Vagina (tissue), 2 donors: ENCODE measurements at regions not wholly inside any gene's neighbourhood (a gene's known extent, or its start where the extent isn't known, plus 50 kb on each side); places are given as distances from the start of the nearest gene placed in this dataset.

Experiments
- DNase-seq, 2 donors: peaks; one replicate each; pipeline ENCODE4 v3.0.0-alpha.2; 2017; ENCODE audit errors: extremely low spot score in 2 of 2
- H3K27ac ChIP-seq: fragments of 200-600 bp; sonication (generic); one replicate; pipeline ENCODE4 v1.5.1; 2019
- H3K27me3 ChIP-seq: fragments of 200-600 bp; sonication (generic); one replicate; pipeline ENCODE4 v1.5.1; 2019
- H3K36me3 ChIP-seq, 2 donors: fragments of 200-600 bp; sonication (generic); one replicate each; pipeline ENCODE4 v1.5.1; 2017 to 2019
- H3K4me1 ChIP-seq: fragments of 200-600 bp; sonication (generic); one replicate; pipeline ENCODE4 v1.5.1; 2019
- H3K4me3 ChIP-seq, 2 donors: fragments of 200-600 bp; sonication (generic); 1 replicate in 1 of 2; 2 replicates in 1 of 2; pipeline ENCODE4 v1.5.1; 2016 to 2019
- H3K9me3 ChIP-seq: fragments of 200-600 bp; sonication (generic); one replicate; pipeline ENCODE4 v1.5.1; 2019
- CTCF ChIP-seq, 3 experiments: fragments of 450-650 bp in 2 of 3; fragments of 200-600 bp in 1 of 3; sonication (generic) in 1 of 3; IDR thresholded peaks; one replicate each; pipeline ENCODE4 v1.5.1; 2017 to 2019; ENCODE audit warnings: antibody characterized with exemption in 3 of 3, mild to moderate bottlenecking in 2 of 3, moderate library complexity in 2 of 3
- POLR2A ChIP-seq, 2 donors: fragments of 450-650 bp; IDR thresholded peaks; one replicate each; pipeline ENCODE4 v1.6.1; 2017; ENCODE audit warnings: antibody characterized with exemption in 2 of 2, mild to moderate bottlenecking in 2 of 2, moderate library complexity in 2 of 2
- POLR2AphosphoS5 ChIP-seq, 2 donors: sonication (generic); formaldehyde crosslinking; IDR thresholded peaks; one replicate each; pipeline ENCODE4 v1.9.0; 2017; ENCODE audit warnings: antibody characterized with exemption in 2 of 2, mild to moderate bottlenecking in 2 of 2, low read depth in 1 of 2; ENCODE audit not compliant: insufficient read depth in 1 of 2
- intact Hi-C: fragments of 100-400 bp; cut with DNase I; formaldehyde crosslinking; loops from one replicate; pipeline ENCODE4 v1.15.1; 2023

GRCh38 chr2:235262750-235263149 is 231.1 kb upstream of the AGAP1 start:
- Histone ChIP-seq H3K9me3 (no peaks in the 10 kb centered on the region), H3K4me3 (no peak overlapping the region), H3K27me3 (no peaks in the 10 kb centered on the region), H3K4me1 (no peaks in the 10 kb centered on the region), H3K36me3 (no peaks in the 10 kb centered on the region), H3K27ac (no peak overlapping the region)
- DNase-seq, result no peak
- intact Hi-C loops, result no loop called here
- TF ChIP-seq CTCF (IDR thresholded peaks at IDR 0.05) (no peak), POLR2A (IDR thresholded peaks at IDR 0.05) (no peak)

- Histone ChIP-seq H3K27ac (no peak overlapping the region), H3K9me3 (no peaks in the 10 kb centered on the region), H3K4me1 (no peaks in the 10 kb centered on the region), H3K36me3 (no peaks in the 10 kb centered on the region), H3K27me3 (no peaks in the 10 kb centered on the region), H3K4me3 (no peak overlapping the region)
- intact Hi-C loops, result no loop called here
- DNase-seq, result no peak
- TF ChIP-seq POLR2A (IDR thresholded peaks at IDR 0.05) (no peak), CTCF (IDR thresholded peaks at IDR 0.05) (no peak), POLR2AphosphoS5 (IDR thresholded peaks at IDR 0.05; ENCODE audit: insufficient read depth in 1 of 2, low read depth in 1 of 2) (no peak)
Measured at GRCh38 chr2:235263205-235264120, 230.4 kb upstream of the AGAP1 start.

- Histone ChIP-seq H3K27ac (no peak overlapping the region), H3K36me3 (no peaks in the 10 kb centered on the region), H3K4me1 (no peaks in the 10 kb centered on the region), H3K27me3 (no peaks in the 10 kb centered on the region), H3K4me3 (no peak overlapping the region), H3K9me3 (no peaks in the 10 kb centered on the region)
- no peak for DNase-seq
- intact Hi-C loops, result no loop called here
- TF ChIP-seq POLR2AphosphoS5 (IDR thresholded peaks at IDR 0.05; ENCODE audit: insufficient read depth in 1 of 2, low read depth in 1 of 2) (no peak), POLR2A (IDR thresholded peaks at IDR 0.05) (no peak), CTCF (IDR thresholded peaks at IDR 0.05) (no peak)
Measured at GRCh38 chr2:235264121-235264493, 229.7 kb upstream of the AGAP1 start.

- no peaks in the 10 kb centered on the region for H3K27me3 ChIP-seq
- no peaks in the 10 kb centered on the region for H3K36me3 ChIP-seq
- TF ChIP-seq CTCF (IDR thresholded peaks at IDR 0.05) (no peak), POLR2AphosphoS5 (IDR thresholded peaks at IDR 0.05; ENCODE audit: insufficient read depth in 1 of 2, low read depth in 1 of 2) (no peak), POLR2A (IDR thresholded peaks at IDR 0.05) (no peak)
- no peak overlapping the region for H3K27ac ChIP-seq
- intact Hi-C loops, result no loop called here
- no peak for DNase-seq
- H3K4me1 ChIP-seq, result no peaks in the 10 kb centered on the region
- no peak overlapping the region for H3K4me3 ChIP-seq
- H3K9me3 ChIP-seq, result no peaks in the 10 kb centered on the region
Measured at GRCh38 chr2:235264512-235264911, 229.3 kb upstream of the AGAP1 start.

GRCh38 chr2:235265348-235265965 is 228.4 kb upstream of the AGAP1 start:
- H3K4me3 ChIP-seq, result no peak overlapping the region
- H3K9me3 ChIP-seq, result no peaks in the 10 kb centered on the region
- H3K27me3 ChIP-seq, result no peaks in the 10 kb centered on the region
- TF ChIP-seq POLR2A (IDR thresholded peaks at IDR 0.05), result no peak
- no peak for TF ChIP-seq CTCF (IDR thresholded peaks at IDR 0.05)
- TF ChIP-seq POLR2AphosphoS5 (IDR thresholded peaks at IDR 0.05; ENCODE audit: insufficient read depth in 1 of 2, low read depth in 1 of 2), result no peak
- no peak overlapping the region for H3K27ac ChIP-seq
- H3K4me1 ChIP-seq, result no peaks in the 10 kb centered on the region
- DNase-seq, result no peak
- intact Hi-C loops, result no loop called here
- H3K36me3 ChIP-seq, result no peaks in the 10 kb centered on the region
